ENCODE measurements at regions not wholly inside any gene's neighbourhood (a gene's known extent, or its start where the extent isn't known, plus 50 kb on each side); places are given as distances from the start of the nearest gene placed in this dataset.

GRCh38 chrX:55813150-55813549 lies 95.6 kb downstream of the RRAGB start:
- Histone ChIP-seq H4K20me1 (ENCODE audit: low read length) (no peaks in the 10 kb centered on the region), H3K79me2 (ENCODE audit: low read length) (no peaks in the 10 kb centered on the region), H3K4me2 (ENCODE audit: low read length) (no peak overlapping the region), H3K27ac (ENCODE audit: low read length) (no peak overlapping the region), H3K36me3 (ENCODE audit: low read depth, low read length) (no peaks in the 10 kb centered on the region), H3K9ac (ENCODE audit: low read length) (no peak overlapping the region), H3F3A (ENCODE audit: low read length, unreplicated experiment) (no peaks in the 10 kb centered on the region), H3K9me2 (replicated peaks; ENCODE audit: low read length) (no peaks in the 10 kb centered on the region), H3K9me3 (ENCODE audit: low read length) (no peaks in the 10 kb centered on the region), H3K27me3 (ENCODE audit: low read length) (no peaks in the 10 kb centered on the region), H3K4me1 (ENCODE audit: insufficient read depth, low read length) (no peaks in the 10 kb centered on the region), H3K4me3 (ENCODE audit: low read length) (no peak overlapping the region), H2AFZ (ENCODE audit: low read length) (no peak overlapping the region)
- DNase-seq, result no peak
- intact Hi-C loops (cut with micrococcal nuclease), result no loop called here
- no peak for ATAC-seq
- ChIA-PET CTCF (no interaction called here), POLR2A (ENCODE audit: unreplicated experiment) (no interaction called here)
- TF ChIP-seq EZH2 (IDR thresholded peaks at IDR 0.05; ENCODE audit: low read length, unreplicated experiment) (no peak), EZH2phosphoT487 (IDR thresholded peaks at IDR 0.05; ENCODE audit: borderline replicate concordance, low read length) (no peak), CTCF (conservative IDR thresholded peaks at IDR 0.05; ENCODE audit: low read depth, low read length) (no peak)
- no TSS peak for BruUV-seq (replicated peaks)

DNA sequence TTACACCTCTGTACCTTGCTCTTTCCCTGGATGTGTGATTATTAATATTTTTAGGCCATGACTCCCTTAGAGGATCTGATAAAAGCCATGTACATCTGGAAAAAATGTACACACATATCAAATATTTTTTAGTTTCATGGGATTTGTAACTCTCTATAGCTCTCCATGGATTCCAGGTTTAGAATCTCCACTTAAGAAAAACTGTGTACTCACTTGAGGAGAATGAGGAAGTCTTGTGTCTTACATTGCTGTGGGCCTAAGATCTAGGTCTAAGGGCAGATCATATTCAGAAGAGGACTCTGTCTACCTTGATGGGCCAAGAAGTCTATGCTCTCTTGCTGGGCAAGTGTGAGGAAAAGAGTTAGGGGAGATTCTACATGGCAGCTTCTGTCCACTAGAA lies 98.0 kb downstream of the RRAGB start:
- Histone ChIP-seq H3K9ac (ENCODE audit: low read length) (no peak overlapping the region), H3K79me2 (ENCODE audit: low read length) (no peaks in the 10 kb centered on the region), H3K27me3 (ENCODE audit: low read length) (no peaks in the 10 kb centered on the region), H3K9me3 (ENCODE audit: low read length) (no peaks in the 10 kb centered on the region), H3K4me1 (ENCODE audit: insufficient read depth, low read length) (no peaks in the 10 kb centered on the region), H3K4me2 (ENCODE audit: low read length) (no peak overlapping the region), H3K36me3 (ENCODE audit: low read depth, low read length) (no peaks in the 10 kb centered on the region), H4K20me1 (ENCODE audit: low read length) (no peaks in the 10 kb centered on the region), H3F3A (ENCODE audit: low read length, unreplicated experiment) (no peaks in the 10 kb centered on the region), H3K4me3 (ENCODE audit: low read length) (no peak overlapping the region), H2AFZ (ENCODE audit: low read length) (no peak overlapping the region), H3K27ac (ENCODE audit: low read length) (no peak overlapping the region), H3K9me2 (replicated peaks; ENCODE audit: low read length) (no peaks in the 10 kb centered on the region)
- TF ChIP-seq EZH2 (IDR thresholded peaks at IDR 0.05; ENCODE audit: low read length, unreplicated experiment), result no peak
- no peak for TF ChIP-seq CTCF (conservative IDR thresholded peaks at IDR 0.05; ENCODE audit: low read depth, low read length)
- no peak for TF ChIP-seq EZH2phosphoT487 (IDR thresholded peaks at IDR 0.05; ENCODE audit: borderline replicate concordance, low read length)
- CTCF ChIA-PET, result no interaction called here
- intact Hi-C loops (cut with micrococcal nuclease), result no loop called here
- ATAC-seq (no peak), DNase-seq (no peak)
- POLR2A ChIA-PET (ENCODE audit: unreplicated experiment), result no interaction called here
- BruUV-seq (replicated peaks), result no TSS peak

- H3K4me2 ChIP-seq (ENCODE audit: low read length), result no peak overlapping the region
- ChIA-PET POLR2A (ENCODE audit: unreplicated experiment) (no interaction called here), CTCF (no interaction called here)
- no TSS peak for BruUV-seq (replicated peaks)
- H3K4me1 ChIP-seq (ENCODE audit: insufficient read depth, low read length), result no peaks in the 10 kb centered on the region
- no peak overlapping the region for H3K9ac ChIP-seq (ENCODE audit: low read length)
- H3K9me3 ChIP-seq (ENCODE audit: low read length), result no peaks in the 10 kb centered on the region
- no peak for ATAC-seq
- intact Hi-C loops (cut with micrococcal nuclease), result no loop called here
- H3F3A ChIP-seq (ENCODE audit: low read length, unreplicated experiment), result no peaks in the 10 kb centered on the region
- no peak overlapping the region for H3K4me3 ChIP-seq (ENCODE audit: low read length)
- H3K79me2 ChIP-seq (ENCODE audit: low read length), result no peaks in the 10 kb centered on the region
- no peaks in the 10 kb centered on the region for H4K20me1 ChIP-seq (ENCODE audit: low read length)
- no peak overlapping the region for H3K27ac ChIP-seq (ENCODE audit: low read length)
- TF ChIP-seq EZH2 (IDR thresholded peaks at IDR 0.05; ENCODE audit: low read length, unreplicated experiment) (no peak), CTCF (conservative IDR thresholded peaks at IDR 0.05; ENCODE audit: low read depth, low read length) (no peak)
- H3K9me2 ChIP-seq (replicated peaks; ENCODE audit: low read length), result no peaks in the 10 kb centered on the region
- no peaks in the 10 kb centered on the region for H3K36me3 ChIP-seq (ENCODE audit: low read depth, low read length)
- no peak overlapping the region for H2AFZ ChIP-seq (ENCODE audit: low read length)
- H3K27me3 ChIP-seq (ENCODE audit: low read length), result no peaks in the 10 kb centered on the region
- DNase-seq, result no peak
These were observed 98.5 kb downstream of the RRAGB start for GRCh38 chrX:55816023-55816422.

Measured in PC-3 (cell line).